Neural cell (in vitro differentiated cells): ENCODE measurements at regions not wholly inside any gene's neighbourhood (a gene's known extent, or its start where the extent isn't known, plus 50 kb on each side); places are given as distances from the start of the nearest gene placed in this dataset.
A peak's percentile ranks its signal among the peaks of the same experiment; 100 is the strongest.

ENCODE experiments used
- H2AFZ ChIP-seq: fragments of 200-600, 300-800 bp; sonication (generic), shearing (Covaris generic); 2 replicates; pipeline ENCODE4 v1.6.0; 2014; ENCODE audit warnings: low read depth, mild to moderate bottlenecking, antibody characterized with exemption, low read length, moderate library complexity
- H3F3A ChIP-seq: fragments of 200-600 bp; shearing (Covaris generic); 2 replicates; pipeline ENCODE4 v1.6.1; 2016; ENCODE audit warnings: mild to moderate bottlenecking, moderate library complexity, mixed read lengths, antibody characterized with exemption, low read length; ENCODE audit not compliant: insufficient read depth, poor library complexity, severe bottlenecking
- H3K27ac ChIP-seq: fragments of 200-600, 300-800 bp; sonication (generic), shearing (Covaris generic); 2 replicates; pipeline ENCODE4 v1.5.1; 2014; ENCODE audit warnings: mild to moderate bottlenecking, low read length, moderate library complexity
- H3K27me3 ChIP-seq: fragments of 300-800, 200-600 bp; sonication (generic), shearing (Covaris generic); 2 replicates; pipeline ENCODE4 v1.6.0; 2014; ENCODE audit warnings: mild to moderate bottlenecking, low read depth, low read length, moderate library complexity; ENCODE audit not compliant: insufficient read depth
- H3K36me3 ChIP-seq: fragments of 300-800, 200-600 bp; sonication (generic), shearing (Covaris generic); 2 replicates; pipeline ENCODE4 v1.5.1; 2014; ENCODE audit warnings: mild to moderate bottlenecking, antibody characterized with exemption, low read length, moderate library complexity; ENCODE audit not compliant: insufficient read depth
- H3K4me2 ChIP-seq: fragments of 300-800, 200-600 bp; sonication (generic), shearing (Covaris generic); 2 replicates; pipeline ENCODE4 v1.6.0; 2014; ENCODE audit warnings: mild to moderate bottlenecking, low read length
- H3K4me3 ChIP-seq: fragments of 300-800, 200-600 bp; sonication (generic), shearing (Covaris generic); 2 replicates; pipeline ENCODE4 v1.5.1; 2014; ENCODE audit warnings: mild to moderate bottlenecking, low read length, moderate library complexity
- H3K79me2 ChIP-seq: fragments of 200-600 bp; shearing (Covaris generic); replicated peaks from 2 replicates; pipeline ENCODE4 v1.6.0; 2014; ENCODE audit warnings: mild to moderate bottlenecking, low read length, moderate library complexity; ENCODE audit not compliant: insufficient read depth
- H3K9ac ChIP-seq: fragments of 300-800, 200-600 bp; sonication (generic), shearing (Covaris generic); 2 replicates; pipeline ENCODE4 v1.6.1; 2016; ENCODE audit warnings: mild to moderate bottlenecking, low read length, mixed read lengths
- H3K9me2 ChIP-seq: fragments of 200-600 bp; shearing (Covaris generic); 2 replicates; pipeline ENCODE4 v1.6.1; 2016; ENCODE audit warnings: mild to moderate bottlenecking, low read length, mixed read lengths; ENCODE audit not compliant: insufficient read depth
- H3K9me3 ChIP-seq: fragments of 200-600, 300-800 bp; sonication (generic), shearing (Covaris generic); 2 replicates; pipeline ENCODE4 v1.6.1; 2016; ENCODE audit warnings: mild to moderate bottlenecking, mixed run types, low read length, moderate library complexity, mixed read lengths
- H4K20me1 ChIP-seq: fragments of 200-600 bp; shearing (Covaris generic); 2 replicates; pipeline ENCODE4 v1.6.1; 2016; ENCODE audit warnings: mild to moderate bottlenecking, mixed run types; ENCODE audit not compliant: insufficient read depth
- CTCF ChIP-seq: fragments of 450-650 bp; IDR thresholded peaks from 2 replicates; pipeline ENCODE4 v1.5.1; 2014; ENCODE audit warnings: antibody characterized with exemption, mild to moderate bottlenecking, moderate library complexity; ENCODE audit not compliant: poor library complexity, severe bottlenecking
- EP300 ChIP-seq: fragments of 450-650 bp; conservative IDR thresholded peaks from 2 replicates; pipeline ENCODE4 v1.6.1; 2014; ENCODE audit warnings: antibody characterized with exemption, mild to moderate bottlenecking, moderate library complexity; ENCODE audit not compliant: poor library complexity, severe bottlenecking
- EZH2 ChIP-seq: fragments of 200-600, 300-800 bp; shearing (Covaris generic), sonication (generic); IDR thresholded peaks from 2 replicates; pipeline ENCODE4 v1.6.1; 2014; ENCODE audit warnings: antibody characterized with exemption, low read length, borderline replicate concordance, mild to moderate bottlenecking; ENCODE audit not compliant: insufficient read depth, poor library complexity, severe bottlenecking
- MXI1 ChIP-seq: fragments of 450-650 bp; conservative IDR thresholded peaks from 2 replicates; pipeline ENCODE4 v1.6.1; 2014; ENCODE audit warnings: antibody characterized with exemption, mild to moderate bottlenecking; ENCODE audit not compliant: poor library complexity, severe bottlenecking
- POLR2AphosphoS5 ChIP-seq: IDR thresholded peaks from 2 replicates; pipeline ENCODE4 v1.6.1; 2012
- RAD21 ChIP-seq: fragments of 450-650 bp; conservative IDR thresholded peaks from 2 replicates; pipeline ENCODE4 v1.6.1; 2014; ENCODE audit warnings: antibody characterized with exemption, mild to moderate bottlenecking, moderate library complexity
- REST ChIP-seq: IDR thresholded peaks from 2 replicates; pipeline ENCODE4 v1.6.1; 2012; ENCODE audit warnings: borderline replicate concordance
- SMC3 ChIP-seq: fragments of 450-650 bp; conservative IDR thresholded peaks from 2 replicates; pipeline ENCODE4 v1.6.1; 2014; ENCODE audit warnings: antibody characterized with exemption, mild to moderate bottlenecking, moderate library complexity; ENCODE audit not compliant: poor library complexity
- TAF1 ChIP-seq: IDR thresholded peaks from 2 replicates; pipeline ENCODE4 v1.6.1; 2012; ENCODE audit warnings: low read depth

GRCh38 chr18:41621177-41621576 lies 333.9 kb upstream of the PIK3C3 start:
- Histone ChIP-seq H3K9ac (no peak overlapping the region), H3K9me3 (no peaks in the 10 kb centered on the region), H3K9me2 (no peaks in the 10 kb centered on the region), H3K27ac (peak overlapping the region; percentile 34), H2AFZ (no peak overlapping the region), H3K36me3 (no peaks in the 10 kb centered on the region), H4K20me1 (no peaks in the 10 kb centered on the region), H3K4me2 (no peak overlapping the region), H3F3A (no peaks in the 10 kb centered on the region), H3K27me3 (no peaks in the 10 kb centered on the region), H3K4me3 (no peak overlapping the region), H3K79me2 (no peaks in the 10 kb centered on the region)
- no peak for TF ChIP-seq TAF1
- no peak for TF ChIP-seq EZH2
- TF ChIP-seq SMC3 = no peak
- no peak for TF ChIP-seq EP300
- no peak for TF ChIP-seq MXI1
- no peak for TF ChIP-seq CTCF
- no peak for TF ChIP-seq POLR2AphosphoS5
- no peak for TF ChIP-seq REST
- no peak for TF ChIP-seq RAD21

GRCh38 chr18:41618147-41618546 lies 336.9 kb upstream of the PIK3C3 start:
- no peaks in the 10 kb centered on the region for H3K79me2 ChIP-seq
- H2AFZ ChIP-seq = no peak overlapping the region
- H3K9me3 ChIP-seq = no peaks in the 10 kb centered on the region
- no peak overlapping the region for H3K9ac ChIP-seq
- H3K36me3 ChIP-seq = no peaks in the 10 kb centered on the region
- no peak overlapping the region for H3K4me3 ChIP-seq
- H4K20me1 ChIP-seq = no peaks in the 10 kb centered on the region
- no peaks in the 10 kb centered on the region for H3K27me3 ChIP-seq
- H3K9me2 ChIP-seq = no peaks in the 10 kb centered on the region
- H3F3A ChIP-seq = no peaks in the 10 kb centered on the region
- H3K4me2 ChIP-seq = no peak overlapping the region
- H3K27ac ChIP-seq = no peak overlapping the region
- no peak for TF ChIP-seq POLR2AphosphoS5
- TF ChIP-seq RAD21 = no peak
- no peak for TF ChIP-seq EZH2
- no peak for TF ChIP-seq MXI1
- no peak for TF ChIP-seq TAF1
- no peak for TF ChIP-seq SMC3
- no peak for TF ChIP-seq CTCF
- no peak for TF ChIP-seq REST
- no peak for TF ChIP-seq EP300
